ENCODE measurements at regions not wholly inside any gene's neighbourhood (a gene's known extent, or its start where the extent isn't known, plus 50 kb on each side); places are given as distances from the start of the nearest gene placed in this dataset.
A peak's percentile ranks its signal among the peaks of the same experiment; 100 is the strongest.

GRCh38 chr3:194985031-194985578 is 285.9 kb downstream of the XXYLT1 start:
- in situ Hi-C loops (cut with MboI; ENCODE audit: low sequenced_read_pairs in 4 of 4) (no loop called here), intact Hi-C loops (cut with DNase I; ENCODE audit: low total_unique reads) (no loop called here)
- no peak overlapping the region for H3K27ac ChIP-seq

GRCh38 chr3:194986208-194987043 is 284.5 kb downstream of the XXYLT1 start:
- H3K36me3 ChIP-seq = no peaks in the 10 kb centered on the region
- no peak overlapping the region for H3K4me3 ChIP-seq
- no peaks in the 10 kb centered on the region for H3K27me3 ChIP-seq
- TF ChIP-seq POLR2A (IDR thresholded peaks at IDR 0.05) = no peak
- no peak for TF ChIP-seq CTCF (IDR thresholded peaks at IDR 0.05 in 4 of 5, conservative IDR thresholded peaks at IDR 0.05 in 1 of 5)
- H3K27ac ChIP-seq = no peak overlapping the region
- no peak for DNase-seq
- H3K4me1 ChIP-seq = peaks cover 0 to 6% of the 10 kb centered on the region in 2 donors
- intact Hi-C loops (cut with DNase I; ENCODE audit: low total_unique reads) (no loop called here), in situ Hi-C loops (cut with MboI; ENCODE audit: low sequenced_read_pairs in 4 of 4) (no loop called here)
- no peak for ATAC-seq
- H3K9me3 ChIP-seq = no peaks in the 10 kb centered on the region

More at GRCh38 chr3:194985031-194985578, 285.9 kb downstream of the XXYLT1 start:
- peak in 1 of 5 experiments; percentile 12 for TF ChIP-seq CTCF (IDR thresholded peaks at IDR 0.05 in 4 of 5, conservative IDR thresholded peaks at IDR 0.05 in 1 of 5)
- no peak for TF ChIP-seq POLR2A (IDR thresholded peaks at IDR 0.05)
- DNase-seq (peak; percentile 38 to 65), ATAC-seq (peak; percentile 73 to 80)
- H3K4me3 ChIP-seq = peak overlapping the region in 3 of 4 donors; percentile 8 to 36 (median 18)
- H3K4me1 ChIP-seq = peaks cover 0 to 6% of the 10 kb centered on the region in 2 donors
- no peaks in the 10 kb centered on the region for H3K27me3 ChIP-seq
- H3K36me3 ChIP-seq = no peaks in the 10 kb centered on the region
- H3K9me3 ChIP-seq = no peaks in the 10 kb centered on the region

GRCh38 chr3:194987571-194988494 is 283.1 kb downstream of the XXYLT1 start:
- H3K36me3 ChIP-seq = no peaks in the 10 kb centered on the region
- no peak overlapping the region for H3K27ac ChIP-seq
- H3K27me3 ChIP-seq = no peaks in the 10 kb centered on the region
- in situ Hi-C loops (cut with MboI; ENCODE audit: low sequenced_read_pairs in 4 of 4) = no loop called here
- no peak for DNase-seq
- no peak for ATAC-seq
- no peak overlapping the region for H3K4me3 ChIP-seq
- no peaks in the 10 kb centered on the region for H3K9me3 ChIP-seq
- intact Hi-C loops (cut with DNase I; ENCODE audit: low total_unique reads) = no loop called here
- TF ChIP-seq CTCF (IDR thresholded peaks at IDR 0.05 in 4 of 5, conservative IDR thresholded peaks at IDR 0.05 in 1 of 5) (no peak), POLR2A (IDR thresholded peaks at IDR 0.05) (no peak)
- peaks cover 0 to 6% of the 10 kb centered on the region in 2 donors for H3K4me1 ChIP-seq

- intact Hi-C loops (cut with DNase I; ENCODE audit: low total_unique reads) (no loop called here), in situ Hi-C loops (cut with MboI; ENCODE audit: low sequenced_read_pairs in 4 of 4) (no loop called here)
- Histone ChIP-seq H3K36me3 (no peaks in the 10 kb centered on the region), H3K4me3 (no peak overlapping the region), H3K4me1 (peaks cover 0 to 6% of the 10 kb centered on the region in 2 donors), H3K9me3 (no peaks in the 10 kb centered on the region), H3K27me3 (no peaks in the 10 kb centered on the region), H3K27ac (no peak overlapping the region)
- DNase-seq (no peak), ATAC-seq (no peak)
- TF ChIP-seq POLR2A (IDR thresholded peaks at IDR 0.05) (no peak), CTCF (IDR thresholded peaks at IDR 0.05 in 4 of 5, conservative IDR thresholded peaks at IDR 0.05 in 1 of 5) (no peak)
Measured at GRCh38 chr3:194988495-194989165, 282.3 kb downstream of the XXYLT1 start.

All from gastrocnemius medialis (tissue), 4 donors.